Keratinocyte (primary cell): ENCODE measurements at regions not wholly inside any gene's neighbourhood (a gene's known extent, or its start where the extent isn't known, plus 50 kb on each side); places are given as distances from the start of the nearest gene placed in this dataset.

ENCODE experiments used
- CTCF ChIP-seq, 3 experiments: IDR thresholded peaks in 1 of 3; conservative IDR thresholded peaks in 1 of 3; optimal IDR thresholded peaks in 1 of 3; 2 replicates in 2 of 3; 3 replicates in 1 of 3; pipeline versions ENCODE3 to v1.5.1; 2011; ENCODE audit warnings: low read length in 3 of 3, mild to moderate bottlenecking in 3 of 3, moderate library complexity in 2 of 3, control low read depth in 1 of 3, inconsistent platforms in 1 of 3; ENCODE audit not compliant: insufficient read depth in 2 of 3; ENCODE audit errors: extremely low read depth in 1 of 3
- EZH2 ChIP-seq: IDR thresholded peaks from one replicate; pipeline ENCODE4 v1.6.1; 2012; ENCODE audit warnings: inconsistent platforms, mild to moderate bottlenecking, low read length, moderate library complexity

- TF ChIP-seq CTCF (optimal IDR thresholded peaks at IDR 0.05 in 1 of 3, IDR thresholded peaks at IDR 0.05 in 1 of 3, conservative IDR thresholded peaks at IDR 0.05 in 1 of 3; ENCODE audit: extremely low read depth in 1 of 3, insufficient read depth in 2 of 3, low read length in 3 of 3) (no peak), EZH2 (no peak)
Observed at GRCh38 chr10:75294518-75294865, 58.7 kb upstream of the COMTD1 start.
